Endodermal cell (in vitro differentiated cells): ENCODE measurements at regions not wholly inside any gene's neighbourhood (a gene's known extent, or its start where the extent isn't known, plus 50 kb on each side); places are given as distances from the start of the nearest gene placed in this dataset.

Experiments
- DNase-seq: peaks from one replicate; pipeline ENCODE4 v3.0.0-alpha.2; 2017
- H3K27ac ChIP-seq: 2 replicates; pipeline ENCODE4 v1.5.1; 2013; ENCODE audit warnings: mild to moderate bottlenecking, low read depth, low read length, moderate library complexity
- H3K27me3 ChIP-seq: 2 replicates; pipeline ENCODE4 v1.6.1; 2013; ENCODE audit warnings: mild to moderate bottlenecking, low read length, moderate library complexity; ENCODE audit not compliant: insufficient read depth, control insufficient read depth, poor library complexity, severe bottlenecking
- H3K36me3 ChIP-seq: 2 replicates; pipeline ENCODE4 v1.7.0; 2013; ENCODE audit warnings: mild to moderate bottlenecking, low read length, moderate library complexity; ENCODE audit not compliant: control insufficient read depth, insufficient read depth
- H3K4me1 ChIP-seq: one replicate; pipeline ENCODE4 v1.7.0; 2013; ENCODE audit warnings: low read length; ENCODE audit not compliant: control insufficient read depth, insufficient read depth
- H3K4me3 ChIP-seq: 2 replicates; pipeline ENCODE4 v1.5.1; 2013; ENCODE audit warnings: mild to moderate bottlenecking, low read length, moderate library complexity
- H3K9ac ChIP-seq: 2 replicates; pipeline ENCODE4 v1.6.1; 2013; ENCODE audit warnings: mild to moderate bottlenecking, low read length, moderate library complexity; ENCODE audit not compliant: poor library complexity, severe bottlenecking; ENCODE audit errors: extremely low read depth
- H3K9me3 ChIP-seq: 2 replicates; pipeline ENCODE4 v1.6.1; 2013; ENCODE audit warnings: mild to moderate bottlenecking, low read length, moderate library complexity; ENCODE audit not compliant: control insufficient read depth
- H3K27ac Mint-ChIP-seq: 2 replicates; pipeline ENCODE4 v1.8.0; 2020; ENCODE audit warnings: mixed read lengths
- H3K27me3 Mint-ChIP-seq: 2 replicates; pipeline ENCODE4 v1.8.0; 2021; ENCODE audit warnings: mild to moderate bottlenecking, mixed read lengths; ENCODE audit not compliant: insufficient read depth
- H3K36me3 Mint-ChIP-seq: 2 replicates; pipeline ENCODE4 v1.8.0; 2020; ENCODE audit warnings: low read depth, mixed read lengths
- H3K4me1 Mint-ChIP-seq: 2 replicates; pipeline ENCODE4 v1.8.0; 2020; ENCODE audit warnings: mixed read lengths
- H3K4me3 Mint-ChIP-seq: 2 replicates; pipeline ENCODE4 v1.8.0; 2020; ENCODE audit warnings: mild to moderate bottlenecking, moderate library complexity, mixed read lengths
- H3K9me3 Mint-ChIP-seq: 2 replicates; pipeline ENCODE4 v1.8.0; 2020; ENCODE audit warnings: mild to moderate bottlenecking, mixed read lengths
- WGBS, 2 experiments: methylation state at CpG; one replicate each; pipeline versions ENCODE4 v1.1.5 to v1.1.7; 2013; ENCODE audit warnings: missing lambda C conversion rate in 2 of 2, mixed read lengths in 1 of 2; ENCODE audit not compliant: insufficient coverage in 1 of 2, insufficient read length in 1 of 2; 5-methylcytosine and 5-hydroxymethylcytosine counted together
- TF ChIP-seq, protein P1 (sequence below): fragments of 200-600 bp; sonication (generic); conservative IDR thresholded peaks from 2 replicates; pipeline ENCODE4 v1.5.0; 2021; ENCODE audit warnings: antibody characterized with exemption, mild to moderate bottlenecking

DNA sequence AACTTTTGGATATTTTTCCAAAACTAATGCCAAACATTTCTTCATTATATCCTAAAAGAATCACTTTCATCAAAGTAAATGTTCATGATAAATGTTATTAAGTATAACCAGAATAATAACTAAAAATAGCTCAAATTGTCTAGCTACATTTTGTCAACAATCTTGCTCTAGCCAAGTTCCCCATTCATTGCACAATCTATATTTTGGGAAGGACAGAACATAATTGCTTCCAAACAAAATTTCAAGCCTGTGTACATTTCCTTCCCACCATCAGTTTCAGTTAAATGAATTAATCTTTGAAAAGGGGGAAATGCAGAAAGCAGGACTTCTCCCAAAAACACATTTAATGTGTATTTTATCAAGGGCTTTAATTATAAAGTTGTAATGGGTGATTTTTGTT, 98.0 kb upstream of the PLEKHG7 start:
- H3K9ac ChIP-seq: no peak overlapping the region
- H3K27ac ChIP-seq: no peak overlapping the region
- H3K4me3 Mint-ChIP-seq: no peak overlapping the region
- H3K4me1 Mint-ChIP-seq: peaks cover 10% of the 10 kb centered on the region
- no peaks in the 10 kb centered on the region for H3K36me3 ChIP-seq
- H3K36me3 Mint-ChIP-seq: peaks cover 4% of the 10 kb centered on the region
- no peaks in the 10 kb centered on the region for H3K27me3 ChIP-seq
- H3K27me3 Mint-ChIP-seq: no peaks in the 10 kb centered on the region
- no peak overlapping the region for H3K4me3 ChIP-seq
- H3K4me1 ChIP-seq: no peaks in the 10 kb centered on the region
- DNase-seq: no peak
- H3K9me3 ChIP-seq: peaks cover 46% of the 10 kb centered on the region
- peaks cover 21% of the 10 kb centered on the region for H3K9me3 Mint-ChIP-seq
- TF ChIP-seq, protein P1, sequence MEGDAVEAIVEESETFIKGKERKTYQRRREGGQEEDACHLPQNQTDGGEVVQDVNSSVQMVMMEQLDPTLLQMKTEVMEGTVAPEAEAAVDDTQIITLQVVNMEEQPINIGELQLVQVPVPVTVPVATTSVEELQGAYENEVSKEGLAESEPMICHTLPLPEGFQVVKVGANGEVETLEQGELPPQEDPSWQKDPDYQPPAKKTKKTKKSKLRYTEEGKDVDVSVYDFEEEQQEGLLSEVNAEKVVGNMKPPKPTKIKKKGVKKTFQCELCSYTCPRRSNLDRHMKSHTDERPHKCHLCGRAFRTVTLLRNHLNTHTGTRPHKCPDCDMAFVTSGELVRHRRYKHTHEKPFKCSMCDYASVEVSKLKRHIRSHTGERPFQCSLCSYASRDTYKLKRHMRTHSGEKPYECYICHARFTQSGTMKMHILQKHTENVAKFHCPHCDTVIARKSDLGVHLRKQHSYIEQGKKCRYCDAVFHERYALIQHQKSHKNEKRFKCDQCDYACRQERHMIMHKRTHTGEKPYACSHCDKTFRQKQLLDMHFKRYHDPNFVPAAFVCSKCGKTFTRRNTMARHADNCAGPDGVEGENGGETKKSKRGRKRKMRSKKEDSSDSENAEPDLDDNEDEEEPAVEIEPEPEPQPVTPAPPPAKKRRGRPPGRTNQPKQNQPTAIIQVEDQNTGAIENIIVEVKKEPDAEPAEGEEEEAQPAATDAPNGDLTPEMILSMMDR: no peak
- no peak overlapping the region for H3K27ac Mint-ChIP-seq

DNA sequence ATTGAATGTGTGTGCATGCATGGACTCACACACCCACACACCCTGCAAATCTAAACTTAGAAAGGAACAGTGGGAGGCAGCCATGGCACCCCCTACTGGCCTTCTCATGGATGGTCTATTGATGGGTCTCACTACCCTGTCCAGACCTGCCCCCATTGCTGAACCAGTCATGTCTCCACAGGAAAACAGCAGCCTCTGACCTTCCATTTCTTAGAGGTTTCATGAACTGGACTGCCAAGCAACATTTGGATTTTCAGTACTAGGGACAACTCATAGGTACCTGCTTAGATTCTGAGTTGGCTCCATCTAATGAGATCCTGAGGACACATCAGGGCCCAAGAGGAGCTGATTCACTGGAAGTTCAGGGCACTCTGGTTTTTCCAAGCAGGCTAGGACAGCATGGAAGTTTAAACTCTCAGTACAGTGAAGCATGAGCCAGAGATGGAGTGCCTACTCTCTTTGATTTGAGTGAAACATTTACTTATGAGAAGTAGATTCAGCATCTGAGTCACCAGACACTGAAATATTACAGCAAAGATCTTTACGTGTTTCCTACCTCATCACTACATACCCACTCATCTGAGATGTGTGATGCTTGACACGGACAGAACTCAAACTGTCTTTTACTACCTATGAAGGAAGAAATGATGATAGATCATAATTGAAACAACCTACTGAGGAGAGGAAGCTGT, 98.9 kb upstream of the PLEKHG7 start:
- 88% methylated on average over 2 of the region's 2 CpGs; no CpG with 5 or more reads in 1 of the 2 experiments for WGBS, 2 experiments
- no peaks in the 10 kb centered on the region for H3K27me3 ChIP-seq
- TF ChIP-seq, protein P1: peak; percentile 39
- Mint-ChIP-seq H3K27ac (no peak overlapping the region), H3K27me3 (no peaks in the 10 kb centered on the region), H3K4me3 (no peak overlapping the region), H3K4me1 (peaks cover 10% of the 10 kb centered on the region), H3K36me3 (peaks cover 6% of the 10 kb centered on the region), H3K9me3 (peaks cover 30% of the 10 kb centered on the region)
- no peaks in the 10 kb centered on the region for H3K36me3 ChIP-seq
- no peak overlapping the region for H3K9ac ChIP-seq
- H3K27ac ChIP-seq: no peak overlapping the region
- H3K4me3 ChIP-seq: no peak overlapping the region
- H3K9me3 ChIP-seq: peaks cover 55% of the 10 kb centered on the region
- no peaks in the 10 kb centered on the region for H3K4me1 ChIP-seq
- DNase-seq: no peak

DNA sequence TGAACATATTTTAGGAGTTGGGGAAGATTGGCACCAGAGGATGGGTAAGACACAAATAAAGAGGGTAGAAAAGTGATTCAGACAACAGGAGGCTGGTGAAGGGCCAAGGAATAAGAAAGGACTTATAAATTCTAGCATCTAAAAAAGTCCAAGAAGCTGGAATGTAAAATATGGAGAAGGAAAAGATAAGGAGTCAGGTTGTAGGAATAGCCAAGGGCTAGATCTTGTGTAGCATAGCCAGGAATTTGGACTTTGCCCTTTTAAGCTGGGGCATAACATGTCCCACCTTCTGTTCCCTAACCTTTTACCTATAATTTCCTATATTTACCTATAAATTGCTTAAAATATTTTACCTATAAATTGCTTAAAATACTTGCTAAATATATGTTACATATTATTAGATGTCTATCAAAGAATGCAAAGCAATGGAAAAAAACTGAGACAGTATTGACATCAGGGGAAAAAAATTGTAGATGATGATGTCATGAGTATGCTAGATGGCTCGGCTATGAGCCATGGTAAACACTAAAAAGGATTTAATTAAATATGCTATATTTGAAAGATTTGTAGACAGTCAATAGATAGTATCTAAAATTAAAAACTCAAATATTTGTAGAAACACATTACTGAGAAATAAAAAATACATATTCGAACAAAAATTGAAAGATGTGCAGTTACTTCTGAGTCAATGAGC, 99.7 kb upstream of the PLEKHG7 start:
- H3K4me1 Mint-ChIP-seq: peaks cover 8% of the 10 kb centered on the region
- Histone ChIP-seq H3K9ac (no peak overlapping the region), H3K4me3 (peak overlapping the region; percentile 52), H3K27ac (no peak overlapping the region), H3K9me3 (peaks cover 62% of the 10 kb centered on the region), H3K4me1 (no peaks in the 10 kb centered on the region), H3K27me3 (no peaks in the 10 kb centered on the region), H3K36me3 (no peaks in the 10 kb centered on the region)
- no peak overlapping the region for H3K4me3 Mint-ChIP-seq
- H3K27ac Mint-ChIP-seq: no peak overlapping the region
- DNase-seq: no peak
- H3K27me3 Mint-ChIP-seq: no peaks in the 10 kb centered on the region
- peaks cover 6% of the 10 kb centered on the region for H3K36me3 Mint-ChIP-seq
- 91% methylated on average over 2 of the region's 2 CpGs; no CpG with 5 or more reads in 1 of the 2 experiments for WGBS, 2 experiments
- TF ChIP-seq, protein P1: no peak
- peaks cover 37% of the 10 kb centered on the region for H3K9me3 Mint-ChIP-seq
